ENCODE measurements at regions not wholly inside any gene's neighbourhood (a gene's known extent, or its start where the extent isn't known, plus 50 kb on each side); places are given as distances from the start of the nearest gene placed in this dataset.

DNA sequence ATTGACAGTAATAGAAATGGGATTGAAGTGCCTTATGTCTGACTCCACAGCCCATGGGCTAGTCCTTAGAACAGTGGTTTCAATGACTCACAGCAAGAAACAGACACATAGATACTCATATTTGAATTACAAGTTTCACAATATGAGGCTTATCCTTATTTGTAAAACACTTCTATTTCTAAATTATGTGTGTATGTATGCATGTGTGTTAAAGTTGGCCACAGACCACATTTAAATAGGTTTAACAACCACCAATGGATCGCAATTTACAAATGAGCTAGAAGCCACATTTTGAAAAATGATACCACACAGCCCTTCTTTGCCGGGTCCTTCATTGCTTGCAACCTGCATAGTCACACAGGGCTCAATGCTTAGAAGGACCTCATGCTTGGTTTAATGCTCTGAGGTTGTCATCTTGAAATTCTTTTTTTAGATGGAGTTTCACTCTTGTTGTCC, 157.8 kb upstream of the PREP start:
- no peak for DNase-seq (ENCODE audit: low read depth in 1 of 2, low spot score in 1 of 2)
- no peak for ATAC-seq
- CTCF ChIA-PET = no interaction called here
- TF ChIP-seq MYC (IDR thresholded peaks at IDR 0.05; ENCODE audit: borderline replicate concordance, low read length) (no peak), KDM5A (IDR thresholded peaks at IDR 0.05) (no peak), TP53 (CRISPR knock-in tag; IDR thresholded peaks at IDR 0.05) (no peak), GATA3 (IDR thresholded peaks at IDR 0.05; ENCODE audit: borderline replicate concordance) (no peak), RCOR1 (IDR thresholded peaks at IDR 0.05; ENCODE audit: low read depth, low read length) (no peak), BHLHE40 (IDR thresholded peaks at IDR 0.05; ENCODE audit: low read depth, low read length) (no peak), E2F6 (IDR thresholded peaks at IDR 0.05; ENCODE audit: borderline replicate concordance, low read depth) (no peak), ESRRA (IDR thresholded peaks at IDR 0.05; ENCODE audit: borderline replicate concordance, low read length) (no peak), JUN (IDR thresholded peaks at IDR 0.05) (no peak), MAFK (IDR thresholded peaks at IDR 0.05; ENCODE audit: partially characterized antibody) (no peak), USF2 (IDR thresholded peaks at IDR 0.05) (no peak), HEYL (CRISPR knock-in tag; IDR thresholded peaks at IDR 0.05) (no peak), CBX8 (IDR thresholded peaks at IDR 0.05) (no peak), POLR2AphosphoS2 (conservative IDR thresholded peaks at IDR 0.05; ENCODE audit: low read length) (no peak), TFCP2L1 (CRISPR knock-in tag; IDR thresholded peaks at IDR 0.05) (no peak), SMC3 (IDR thresholded peaks at IDR 0.05) (no peak), NR3C1 (IDR thresholded peaks at IDR 0.05) (no peak), CHD2 (IDR thresholded peaks at IDR 0.05; ENCODE audit: low read length, partially characterized antibody) (no peak), RARB (CRISPR knock-in tag; IDR thresholded peaks at IDR 0.05) (no peak)
- TF ChIP-seq, protein P1, sequence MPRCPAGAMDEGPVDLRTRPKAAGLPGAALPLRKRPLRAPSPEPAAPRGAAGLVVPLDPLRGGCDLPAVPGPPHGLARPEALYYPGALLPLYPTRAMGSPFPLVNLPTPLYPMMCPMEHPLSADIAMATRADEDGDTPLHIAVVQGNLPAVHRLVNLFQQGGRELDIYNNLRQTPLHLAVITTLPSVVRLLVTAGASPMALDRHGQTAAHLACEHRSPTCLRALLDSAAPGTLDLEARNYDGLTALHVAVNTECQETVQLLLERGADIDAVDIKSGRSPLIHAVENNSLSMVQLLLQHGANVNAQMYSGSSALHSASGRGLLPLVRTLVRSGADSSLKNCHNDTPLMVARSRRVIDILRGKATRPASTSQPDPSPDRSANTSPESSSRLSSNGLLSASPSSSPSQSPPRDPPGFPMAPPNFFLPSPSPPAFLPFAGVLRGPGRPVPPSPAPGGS (IDR thresholded peaks at IDR 0.05) = no peak
- Histone ChIP-seq H3K27ac (no peak overlapping the region), H3K4me3 (no peak overlapping the region), H3K9me3 (0 out of 3 replicates have a peak, but pooled peaks cover 5% of the 10 kb centered on the region), H3K4me1 (no peaks in the 10 kb centered on the region), H3K4me2 (no peak overlapping the region)
- 91% methylated on average over 2 of the region's 2 CpGs for WGBS (ENCODE audit: missing lambda C conversion rate)
- POLR2A ChIA-PET = no interaction called here
- no peak for FAIRE-seq

GRCh38 chr6:105557291-105557690, 154.4 kb upstream of the PREP start:
- ChIA-PET POLR2A (no interaction called here), CTCF (interaction anchor here (0.6 to 2.7 kb wide), 2 partner anchors 11 to 491 kb away, joined by 3 to 6 read pairs; no protein-coding TSS in a partner anchor)
- WGBS (ENCODE audit: missing lambda C conversion rate) = 94% methylated on average over 4 of the region's 4 CpGs
- 0 out of 3 replicates have a peak, but pooled peaks cover 5% of the 10 kb centered on the region for H3K4me1 ChIP-seq
- H3K9me3 ChIP-seq = no peaks in the 10 kb centered on the region
- no peak overlapping the region for H3K27ac ChIP-seq
- TF ChIP-seq EHF (CRISPR knock-in tag; IDR thresholded peaks at IDR 0.05) (no peak), FOSL2 (IDR thresholded peaks at IDR 0.05) (no peak), FOSL2 (CRISPR knock-in tag; IDR thresholded peaks at IDR 0.05) (no peak), BHLHE40 (IDR thresholded peaks at IDR 0.05; ENCODE audit: low read depth, low read length) (no peak), E2F6 (IDR thresholded peaks at IDR 0.05; ENCODE audit: borderline replicate concordance, low read depth) (no peak), CEBPB (IDR thresholded peaks at IDR 0.05) (no peak), MAZ (IDR thresholded peaks at IDR 0.05; ENCODE audit: borderline replicate concordance, low read depth, low read length) (no peak), GATA3 (IDR thresholded peaks at IDR 0.05; ENCODE audit: borderline replicate concordance) (no peak), SMC3 (IDR thresholded peaks at IDR 0.05) (no peak), CTCF (IDR thresholded peaks at IDR 0.05) (no peak), HDAC2 (IDR thresholded peaks at IDR 0.05) (no peak), TFCP2L1 (CRISPR knock-in tag; IDR thresholded peaks at IDR 0.05) (no peak)
- TF ChIP-seq, protein P2, sequence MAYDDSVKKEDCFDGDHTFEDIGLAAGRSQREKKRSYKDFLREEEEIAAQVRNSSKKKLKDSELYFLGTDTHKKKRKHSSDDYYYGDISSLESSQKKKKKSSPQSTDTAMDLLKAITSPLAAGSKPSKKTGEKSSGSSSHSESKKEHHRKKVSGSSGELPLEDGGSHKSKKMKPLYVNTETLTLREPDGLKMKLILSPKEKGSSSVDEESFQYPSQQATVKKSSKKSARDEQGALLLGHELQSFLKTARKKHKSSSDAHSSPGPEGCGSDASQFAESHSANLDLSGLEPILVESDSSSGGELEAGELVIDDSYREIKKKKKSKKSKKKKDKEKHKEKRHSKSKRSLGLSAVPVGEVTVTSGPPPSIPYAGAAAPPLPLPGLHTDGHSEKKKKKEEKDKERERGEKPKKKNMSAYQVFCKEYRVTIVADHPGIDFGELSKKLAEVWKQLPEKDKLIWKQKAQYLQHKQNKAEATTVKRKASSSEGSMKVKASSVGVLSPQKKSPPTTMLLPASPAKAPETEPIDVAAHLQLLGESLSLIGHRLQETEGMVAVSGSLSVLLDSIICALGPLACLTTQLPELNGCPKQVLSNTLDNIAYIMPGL (CRISPR knock-in tag; IDR thresholded peaks at IDR 0.05; ENCODE audit: borderline replicate concordance) = no peak
- TF ChIP-seq, protein P3, sequence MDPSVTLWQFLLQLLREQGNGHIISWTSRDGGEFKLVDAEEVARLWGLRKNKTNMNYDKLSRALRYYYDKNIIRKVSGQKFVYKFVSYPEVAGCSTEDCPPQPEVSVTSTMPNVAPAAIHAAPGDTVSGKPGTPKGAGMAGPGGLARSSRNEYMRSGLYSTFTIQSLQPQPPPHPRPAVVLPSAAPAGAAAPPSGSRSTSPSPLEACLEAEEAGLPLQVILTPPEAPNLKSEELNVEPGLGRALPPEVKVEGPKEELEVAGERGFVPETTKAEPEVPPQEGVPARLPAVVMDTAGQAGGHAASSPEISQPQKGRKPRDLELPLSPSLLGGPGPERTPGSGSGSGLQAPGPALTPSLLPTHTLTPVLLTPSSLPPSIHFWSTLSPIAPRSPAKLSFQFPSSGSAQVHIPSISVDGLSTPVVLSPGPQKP (IDR thresholded peaks at IDR 0.05; ENCODE audit: low read depth, low read length) = no peak
- DNase-seq (ENCODE audit: low read depth in 1 of 2, low spot score in 1 of 2) (no peak), FAIRE-seq (no peak), ATAC-seq (no peak)
- no peak overlapping the region for H3K4me3 ChIP-seq
- H3K4me2 ChIP-seq = no peak overlapping the region
